ENCODE measurements at regions not wholly inside any gene's neighbourhood (a gene's known extent, or its start where the extent isn't known, plus 50 kb on each side); places are given as distances from the start of the nearest gene placed in this dataset.

DNA sequence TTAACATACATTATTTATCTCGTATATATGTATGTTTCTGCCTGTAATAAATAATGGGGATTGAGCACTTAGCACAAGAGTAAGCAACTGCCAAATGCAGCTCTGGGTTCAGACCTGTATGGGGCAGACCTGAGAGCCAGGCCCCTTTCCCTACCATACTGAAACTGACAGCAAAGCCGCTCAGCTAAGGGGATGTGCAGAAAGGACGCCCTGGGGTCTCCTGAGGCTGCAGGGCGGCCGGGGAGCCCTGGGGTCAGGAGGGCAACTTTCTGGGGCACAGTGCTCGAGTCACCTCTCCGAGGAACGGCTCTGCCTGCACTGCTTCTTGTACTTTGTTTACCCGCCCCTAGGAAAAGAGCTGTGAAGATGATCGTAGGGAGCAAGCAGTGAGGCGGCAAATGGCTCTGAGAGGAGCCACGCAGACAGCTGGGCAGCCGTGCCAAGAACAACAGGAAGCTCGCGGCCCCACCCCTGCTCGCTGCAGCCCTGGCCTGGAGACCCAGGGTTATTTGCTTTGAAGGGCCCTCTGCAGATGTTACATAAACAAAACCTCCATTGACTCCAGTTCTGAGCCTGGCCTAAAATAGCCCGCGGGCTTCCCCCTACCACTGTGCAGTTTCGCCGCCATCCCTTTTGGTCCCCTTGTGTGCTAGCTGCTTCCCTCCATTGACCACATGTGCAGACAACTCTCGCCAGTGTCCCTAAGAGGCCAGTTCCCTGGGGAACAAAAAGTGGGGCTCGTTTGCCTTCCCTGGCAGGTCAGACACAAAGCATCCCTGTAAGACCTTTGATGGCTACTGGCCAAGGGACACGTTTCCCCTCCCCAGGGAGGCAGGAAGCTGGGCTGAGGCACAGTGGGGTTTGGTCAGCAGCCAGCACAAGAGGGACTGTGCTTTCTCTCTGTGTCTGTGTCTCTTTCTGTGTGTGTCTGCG, 111.3 kb upstream of the LNX1 start (continued):
- TF ChIP-seq, protein P1, sequence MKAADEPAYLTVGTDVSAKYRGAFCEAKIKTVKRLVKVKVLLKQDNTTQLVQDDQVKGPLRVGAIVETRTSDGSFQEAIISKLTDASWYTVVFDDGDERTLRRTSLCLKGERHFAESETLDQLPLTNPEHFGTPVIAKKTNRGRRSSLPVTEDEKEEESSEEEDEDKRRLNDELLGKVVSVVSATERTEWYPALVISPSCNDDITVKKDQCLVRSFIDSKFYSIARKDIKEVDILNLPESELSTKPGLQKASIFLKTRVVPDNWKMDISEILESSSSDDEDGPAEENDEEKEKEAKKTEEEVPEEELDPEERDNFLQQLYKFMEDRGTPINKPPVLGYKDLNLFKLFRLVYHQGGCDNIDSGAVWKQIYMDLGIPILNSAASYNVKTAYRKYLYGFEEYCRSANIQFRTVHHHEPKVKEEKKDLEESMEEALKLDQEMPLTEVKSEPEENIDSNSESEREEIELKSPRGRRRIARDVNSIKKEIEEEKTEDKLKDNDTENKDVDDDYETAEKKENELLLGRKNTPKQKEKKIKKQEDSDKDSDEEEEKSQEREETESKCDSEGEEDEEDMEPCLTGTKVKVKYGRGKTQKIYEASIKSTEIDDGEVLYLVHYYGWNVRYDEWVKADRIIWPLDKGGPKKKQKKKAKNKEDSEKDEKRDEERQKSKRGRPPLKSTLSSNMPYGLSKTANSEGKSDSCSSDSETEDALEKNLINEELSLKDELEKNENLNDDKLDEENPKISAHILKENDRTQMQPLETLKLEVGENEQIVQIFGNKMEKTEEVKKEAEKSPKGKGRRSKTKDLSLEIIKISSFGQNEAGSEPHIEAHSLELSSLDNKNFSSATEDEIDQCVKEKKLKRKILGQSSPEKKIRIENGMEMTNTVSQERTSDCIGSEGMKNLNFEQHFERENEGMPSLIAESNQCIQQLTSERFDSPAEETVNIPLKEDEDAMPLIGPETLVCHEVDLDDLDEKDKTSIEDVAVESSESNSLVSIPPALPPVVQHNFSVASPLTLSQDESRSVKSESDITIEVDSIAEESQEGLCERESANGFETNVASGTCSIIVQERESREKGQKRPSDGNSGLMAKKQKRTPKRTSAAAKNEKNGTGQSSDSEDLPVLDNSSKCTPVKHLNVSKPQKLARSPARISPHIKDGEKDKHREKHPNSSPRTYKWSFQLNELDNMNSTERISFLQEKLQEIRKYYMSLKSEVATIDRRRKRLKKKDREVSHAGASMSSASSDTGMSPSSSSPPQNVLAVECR (CRISPR knock-in tag; IDR thresholded peaks at IDR 0.05; ENCODE audit: borderline replicate concordance): 0 out of 2 replicates have a peak, but pooled peaks have one; percentile 24
- TF ChIP-seq IKZF4 (CRISPR knock-in tag; IDR thresholded peaks at IDR 0.05; ENCODE audit: borderline replicate concordance, low read depth, not compliant biosample characterization): no peak
- no peak for TF ChIP-seq HCFC1 (IDR thresholded peaks at IDR 0.05; ENCODE audit: low read depth, low read length)
- no peak for TF ChIP-seq AGO2 (optimal IDR thresholded peaks at IDR 0.05; ENCODE audit: low read depth, low read length)
- TF ChIP-seq SNAPC2 (CRISPR knock-in tag; IDR thresholded peaks at IDR 0.05): no peak
- TF ChIP-seq ZNF333 (CRISPR knock-in tag; IDR thresholded peaks at IDR 0.05; ENCODE audit: borderline replicate concordance): no peak
- no peak for TF ChIP-seq ZNF7 (CRISPR knock-in tag; IDR thresholded peaks at IDR 0.05)
- TF ChIP-seq HES4 (CRISPR knock-in tag; IDR thresholded peaks at IDR 0.05; ENCODE audit: borderline replicate concordance): no peak
- TF ChIP-seq ISL2 (CRISPR knock-in tag; IDR thresholded peaks at IDR 0.05): 0 out of 2 replicates have a peak, but pooled peaks have one; percentile 29
- 0 out of 2 replicates have a peak, but pooled peaks have one; percentile 46 for TF ChIP-seq TBP (CRISPR knock-in tag; IDR thresholded peaks at IDR 0.05)
- no peak for TF ChIP-seq SOX13 (IDR thresholded peaks at IDR 0.05)
- TF ChIP-seq SOX13 (CRISPR knock-in tag; conservative IDR thresholded peaks at IDR 0.05 in 1 of 2, IDR thresholded peaks at IDR 0.05 in 1 of 2): peak in 1 of 2 experiments; percentile 33; a peak in 1 of 4 replicates
- TF ChIP-seq, protein P2, sequence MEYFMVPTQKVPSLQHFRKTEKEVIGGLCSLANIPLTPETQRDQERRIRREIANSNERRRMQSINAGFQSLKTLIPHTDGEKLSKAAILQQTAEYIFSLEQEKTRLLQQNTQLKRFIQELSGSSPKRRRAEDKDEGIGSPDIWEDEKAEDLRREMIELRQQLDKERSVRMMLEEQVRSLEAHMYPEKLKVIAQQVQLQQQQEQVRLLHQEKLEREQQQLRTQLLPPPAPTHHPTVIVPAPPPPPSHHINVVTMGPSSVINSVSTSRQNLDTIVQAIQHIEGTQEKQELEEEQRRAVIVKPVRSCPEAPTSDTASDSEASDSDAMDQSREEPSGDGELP (IDR thresholded peaks at IDR 0.05; ENCODE audit: borderline replicate concordance, low read depth): peak; percentile 72; the same call in 1 of the 2 replicates
- TF ChIP-seq, protein P3, sequence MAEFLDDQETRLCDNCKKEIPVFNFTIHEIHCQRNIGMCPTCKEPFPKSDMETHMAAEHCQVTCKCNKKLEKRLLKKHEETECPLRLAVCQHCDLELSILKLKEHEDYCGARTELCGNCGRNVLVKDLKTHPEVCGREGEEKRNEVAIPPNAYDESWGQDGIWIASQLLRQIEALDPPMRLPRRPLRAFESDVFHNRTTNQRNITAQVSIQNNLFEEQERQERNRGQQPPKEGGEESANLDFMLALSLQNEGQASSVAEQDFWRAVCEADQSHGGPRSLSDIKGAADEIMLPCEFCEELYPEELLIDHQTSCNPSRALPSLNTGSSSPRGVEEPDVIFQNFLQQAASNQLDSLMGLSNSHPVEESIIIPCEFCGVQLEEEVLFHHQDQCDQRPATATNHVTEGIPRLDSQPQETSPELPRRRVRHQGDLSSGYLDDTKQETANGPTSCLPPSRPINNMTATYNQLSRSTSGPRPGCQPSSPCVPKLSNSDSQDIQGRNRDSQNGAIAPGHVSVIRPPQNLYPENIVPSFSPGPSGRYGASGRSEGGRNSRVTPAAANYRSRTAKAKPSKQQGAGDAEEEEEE (CRISPR knock-in tag; IDR thresholded peaks at IDR 0.05; ENCODE audit: borderline replicate concordance): no peak
- TF ChIP-seq CEBPB (IDR thresholded peaks at IDR 0.05; ENCODE audit: borderline replicate concordance, low read depth, low read length): no peak
- TF ChIP-seq, protein P4, sequence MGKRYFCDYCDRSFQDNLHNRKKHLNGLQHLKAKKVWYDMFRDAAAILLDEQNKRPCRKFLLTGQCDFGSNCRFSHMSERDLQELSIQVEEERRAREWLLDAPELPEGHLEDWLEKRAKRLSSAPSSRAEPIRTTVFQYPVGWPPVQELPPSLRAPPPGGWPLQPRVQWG (CRISPR knock-in tag; IDR thresholded peaks at IDR 0.05; ENCODE audit: borderline replicate concordance, low read depth): no peak
- TF ChIP-seq YY1 (IDR thresholded peaks at IDR 0.05; ENCODE audit: insufficient read depth, insufficient replicate concordance, low read depth, low read length): peak; percentile 29
- no peak for TF ChIP-seq CREB1 (IDR thresholded peaks at IDR 0.05)
- TF ChIP-seq CREB1 (CRISPR knock-in tag; IDR thresholded peaks at IDR 0.05): no peak
- TF ChIP-seq ADNP (CRISPR knock-in tag; IDR thresholded peaks at IDR 0.05): no peak
- no peak for TF ChIP-seq ZNF101 (CRISPR knock-in tag; IDR thresholded peaks at IDR 0.05; ENCODE audit: borderline replicate concordance, low read depth)
- TF ChIP-seq, protein P5, sequence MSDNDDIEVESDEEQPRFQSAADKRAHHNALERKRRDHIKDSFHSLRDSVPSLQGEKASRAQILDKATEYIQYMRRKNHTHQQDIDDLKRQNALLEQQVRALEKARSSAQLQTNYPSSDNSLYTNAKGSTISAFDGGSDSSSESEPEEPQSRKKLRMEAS (IDR thresholded peaks at IDR 0.05): peak; percentile 37; the same call in 1 of the 2 replicates
